Hepatocyte (in vitro differentiated cells): ENCODE measurements at regions not wholly inside any gene's neighbourhood (a gene's known extent, or its start where the extent isn't known, plus 50 kb on each side); places are given as distances from the start of the nearest gene placed in this dataset.
A peak's percentile ranks its signal among the peaks of the same experiment; 100 is the strongest.

Experiments used
- DNase-seq: peaks from one replicate; pipeline ENCODE4 v3.0.0-alpha.2; 2016; ENCODE audit warnings: low spot score
- H2AFZ ChIP-seq: fragments of 200-600 bp; sonication (generic); 2 replicates; pipeline ENCODE4 v1.6.0; 2016; ENCODE audit warnings: antibody characterized with exemption, mild to moderate bottlenecking
- H3K27ac ChIP-seq: fragments of 200-600 bp; sonication (generic); 2 replicates; pipeline ENCODE4 v1.5.1; 2016; ENCODE audit warnings: mild to moderate bottlenecking
- H3K27me3 ChIP-seq: fragments of 200-600 bp; sonication (generic); 2 replicates; pipeline ENCODE4 v1.6.1; 2016
- H3K36me3 ChIP-seq: fragments of 200-600 bp; sonication (generic); replicated peaks from 2 replicates; pipeline ENCODE4 v1.5.1; 2016; ENCODE audit warnings: low read depth; ENCODE audit not compliant: insufficient read depth
- H3K4me1 ChIP-seq: fragments of 200-600 bp; sonication (generic); 2 replicates; pipeline ENCODE4 v1.5.1; 2016; ENCODE audit warnings: mild to moderate bottlenecking, moderate library complexity; ENCODE audit not compliant: insufficient read depth
- H3K4me2 ChIP-seq: fragments of 200-600 bp; sonication (generic); 2 replicates; pipeline ENCODE4 v1.6.0; 2016
- H3K4me3 ChIP-seq: fragments of 200-600 bp; sonication (generic); 2 replicates; pipeline ENCODE4 v1.5.1; 2016; ENCODE audit warnings: mild to moderate bottlenecking
- H3K79me2 ChIP-seq: fragments of 200-600 bp; sonication (generic); 2 replicates; pipeline ENCODE4 v1.6.0; 2017; ENCODE audit warnings: mild to moderate bottlenecking
- H3K9me2 ChIP-seq: fragments of 200-600 bp; sonication (generic); replicated peaks from 2 replicates; pipeline ENCODE4 v1.6.0; 2017; ENCODE audit warnings: mild to moderate bottlenecking; ENCODE audit not compliant: insufficient read depth
- H3K9me3 ChIP-seq: fragments of 200-600 bp; sonication (generic); 2 replicates; pipeline ENCODE4 v1.5.1; 2016; ENCODE audit warnings: low read depth, mild to moderate bottlenecking
- H4K20me1 ChIP-seq: fragments of 200-600 bp; sonication (generic); 2 replicates; pipeline ENCODE4 v1.6.0; 2016; ENCODE audit warnings: mild to moderate bottlenecking; ENCODE audit not compliant: insufficient read depth, poor library complexity, severe bottlenecking
- CTCF ChIP-seq: fragments of 200-600 bp; sonication (generic); IDR thresholded peaks from 2 replicates; pipeline ENCODE4 v1.5.1; 2016; ENCODE audit warnings: antibody characterized with exemption, mild to moderate bottlenecking; ENCODE audit not compliant: poor library complexity
- EZH2 ChIP-seq: fragments of 200-600 bp; sonication (generic); IDR thresholded peaks from 2 replicates; pipeline ENCODE4 v1.6.1; 2016; ENCODE audit warnings: antibody characterized with exemption, mild to moderate bottlenecking, borderline replicate concordance
- EZH2phosphoT487 ChIP-seq: fragments of 200-600 bp; sonication (generic); IDR thresholded peaks from one replicate; pipeline ENCODE4 v1.6.1; 2018; ENCODE audit warnings: antibody characterized with exemption, mild to moderate bottlenecking, low read depth, moderate library complexity; ENCODE audit not compliant: unreplicated experiment, severe bottlenecking
- WGBS: methylation state at CpG from one replicate; pipeline ENCODE4 v1.1.6; 2016; ENCODE audit warnings: low lambda C conversion rate; ENCODE audit errors: missing lambda C conversion rate; 5-methylcytosine and 5-hydroxymethylcytosine counted together

GRCh38 chr1:232201024-232201423, 428.9 kb downstream of the SIPA1L2 start:
- Histone ChIP-seq H4K20me1 (no peaks in the 10 kb centered on the region), H3K36me3 (no peaks in the 10 kb centered on the region), H2AFZ (no peak overlapping the region), H3K9me2 (no peaks in the 10 kb centered on the region), H3K27ac (no peak overlapping the region), H3K9me3 (peaks cover 4% of the 10 kb centered on the region), H3K4me3 (no peak overlapping the region), H3K79me2 (no peaks in the 10 kb centered on the region), H3K4me2 (no peak overlapping the region), H3K4me1 (no peaks in the 10 kb centered on the region), H3K27me3 (no peaks in the 10 kb centered on the region)
- 85% methylated on average over 7 of the region's 7 CpGs for WGBS
- DNase-seq = no peak
- no peak for TF ChIP-seq CTCF
- TF ChIP-seq EZH2phosphoT487 = no peak
- TF ChIP-seq EZH2 = no peak

GRCh38 chr1:232196042-232196441, 433.9 kb downstream of the SIPA1L2 start:
- H3K4me1 ChIP-seq = peaks cover 12% of the 10 kb centered on the region
- no peak for TF ChIP-seq EZH2
- TF ChIP-seq CTCF = no peak
- no peak for TF ChIP-seq EZH2phosphoT487
- H3K27ac ChIP-seq = no peak overlapping the region
- WGBS = 100% methylated on average over 1 of the region's 1 CpG
- H3K9me3 ChIP-seq = no peaks in the 10 kb centered on the region
- no peak overlapping the region for H2AFZ ChIP-seq
- H4K20me1 ChIP-seq = no peaks in the 10 kb centered on the region
- H3K79me2 ChIP-seq = no peaks in the 10 kb centered on the region
- no peak for DNase-seq
- no peaks in the 10 kb centered on the region for H3K27me3 ChIP-seq
- H3K4me3 ChIP-seq = no peak overlapping the region
- no peak overlapping the region for H3K4me2 ChIP-seq
- H3K36me3 ChIP-seq = no peaks in the 10 kb centered on the region
- no peaks in the 10 kb centered on the region for H3K9me2 ChIP-seq

GRCh38 chr1:232194424-232194823, 435.5 kb downstream of the SIPA1L2 start:
- no peak for DNase-seq
- H2AFZ ChIP-seq = no peak overlapping the region
- no peak overlapping the region for H3K4me3 ChIP-seq
- H3K4me2 ChIP-seq = no peak overlapping the region
- H3K27ac ChIP-seq = no peak overlapping the region
- TF ChIP-seq EZH2phosphoT487 (no peak), CTCF (no peak), EZH2 (no peak)
- H3K9me3 ChIP-seq = no peaks in the 10 kb centered on the region
- no peaks in the 10 kb centered on the region for H3K36me3 ChIP-seq
- H3K27me3 ChIP-seq = no peaks in the 10 kb centered on the region
- H3K9me2 ChIP-seq = no peaks in the 10 kb centered on the region
- H3K4me1 ChIP-seq = peaks cover 12% of the 10 kb centered on the region
- no peaks in the 10 kb centered on the region for H4K20me1 ChIP-seq
- H3K79me2 ChIP-seq = no peaks in the 10 kb centered on the region
- WGBS = 90% methylated on average over 1 of the region's 1 CpG

GRCh38 chr1:232193451-232193783, 436.5 kb downstream of the SIPA1L2 start:
- no peak for TF ChIP-seq EZH2
- no peak for TF ChIP-seq EZH2phosphoT487
- TF ChIP-seq CTCF = no peak
- Histone ChIP-seq H3K9me2 (no peaks in the 10 kb centered on the region), H3K4me2 (no peak overlapping the region), H3K9me3 (no peaks in the 10 kb centered on the region), H4K20me1 (no peaks in the 10 kb centered on the region), H3K4me1 (peaks cover 12% of the 10 kb centered on the region), H3K4me3 (no peak overlapping the region), H3K79me2 (no peaks in the 10 kb centered on the region), H3K27me3 (no peaks in the 10 kb centered on the region), H3K27ac (peak overlapping the region; percentile 30), H2AFZ (no peak overlapping the region), H3K36me3 (no peaks in the 10 kb centered on the region)
- DNase-seq = no peak
